IPS DF 4.7 (cell line): ENCODE measurements at regions not wholly inside any gene's neighbourhood (a gene's known extent, or its start where the extent isn't known, plus 50 kb on each side); places are given as distances from the start of the nearest gene placed in this dataset.

Experiments used
- DNase-seq: peaks from one replicate; pipeline ENCODE4 v3.0.0-alpha.2; 2013; ENCODE audit warnings: low spot score; ENCODE audit errors: extremely low read depth

GRCh38 chr1:218024211-218024720 is 260.8 kb upstream of the RRP15 start:
- no peak for DNase-seq

- DNase-seq, result no peak
Measured at GRCh38 chr1:218025454-218025853, 259.6 kb upstream of the RRP15 start.

- no peak for DNase-seq
Measured at GRCh38 chr1:218027152-218027551, 257.9 kb upstream of the RRP15 start.

- no peak for DNase-seq
Measured at GRCh38 chr1:218030846-218031245, 254.2 kb upstream of the RRP15 start.

GRCh38 chr1:218031901-218032300 is 253.2 kb upstream of the RRP15 start:
- DNase-seq, result no peak

- peak; percentile 49 for DNase-seq
Measured at GRCh38 chr1:218034468-218034867, 250.6 kb upstream of the RRP15 start.

GRCh38 chr1:218048828-218049420 is 236.2 kb upstream of the RRP15 start:
- DNase-seq, result no peak

- DNase-seq, result no peak
Measured at GRCh38 chr1:218049641-218050040, 235.5 kb upstream of the RRP15 start.

GRCh38 chr1:218058730-218059129 is 226.4 kb upstream of the RRP15 start:
- no peak for DNase-seq

- no peak for DNase-seq
Measured at GRCh38 chr1:218064426-218064825, 220.7 kb upstream of the RRP15 start.

GRCh38 chr1:218066332-218066731 is 218.8 kb upstream of the RRP15 start:
- no peak for DNase-seq

GRCh38 chr1:218068241-218068640 is 216.9 kb upstream of the RRP15 start:
- no peak for DNase-seq

GRCh38 chr1:218069180-218069579 is 215.9 kb upstream of the RRP15 start:
- DNase-seq, result no peak

GRCh38 chr1:218073062-218073461 is 212.0 kb upstream of the RRP15 start:
- DNase-seq, result no peak

- no peak for DNase-seq
Measured at GRCh38 chr1:218078916-218079315, 206.2 kb upstream of the RRP15 start.

- DNase-seq, result no peak
Measured at GRCh38 chr1:218079347-218079746, 205.7 kb upstream of the RRP15 start.

GRCh38 chr1:218079820-218080219 is 205.3 kb upstream of the RRP15 start:
- DNase-seq, result no peak

- DNase-seq, result no peak
Measured at GRCh38 chr1:218080863-218081262, 204.2 kb upstream of the RRP15 start.

- no peak for DNase-seq
Measured at GRCh38 chr1:218081358-218081757, 203.7 kb upstream of the RRP15 start.

GRCh38 chr1:218090459-218090858 is 194.6 kb upstream of the RRP15 start:
- DNase-seq, result no peak

- no peak for DNase-seq
Measured at GRCh38 chr1:218101409-218101808, 183.7 kb upstream of the RRP15 start.

GRCh38 chr1:218108034-218108433 is 177.1 kb upstream of the RRP15 start:
- no peak for DNase-seq

- no peak for DNase-seq
Measured at GRCh38 chr1:218112862-218113261, 172.2 kb upstream of the RRP15 start.

- DNase-seq, result peak; percentile 62
Measured at GRCh38 chr1:218123968-218124367, 161.1 kb upstream of the RRP15 start.
